GM12878 (cell line): ENCODE measurements at regions not wholly inside any gene's neighbourhood (a gene's known extent, or its start where the extent isn't known, plus 50 kb on each side); places are given as distances from the start of the nearest gene placed in this dataset.

Source experiments
- ATAC-seq: fragments of 200-7000 bp; cut with Tn5 transposase; 3 replicates; pipeline ENCODE4 v1.9.1; 2020; ENCODE audit warnings: mild to moderate bottlenecking, moderate library complexity
- BruUV-seq: library from RNA; stranded (reverse); fragments of 400-500 nt; replicated peaks from 2 replicates; lab custom pipeline; 2021; lab: Mats Ljungman, UMichigan
- CTCF ChIA-PET: fragments of 300-600 bp; sonication (Branson Sonifier 250); formaldehyde crosslinking; extraction: SDS; loops from one replicate; lab custom pipeline; 2021; ENCODE audit warnings: inconsistent platforms; lab: Yijun Ruan, JAX
- POLR2A ChIA-PET: fragments of 350-600 bp; formaldehyde crosslinking; extraction: SDS; loops from one replicate; lab custom pipeline; 2021; ENCODE audit warnings: inconsistent platforms; lab: Charles Lee
- RAD21 ChIA-PET: fragments of 300-600 bp; sonication (Branson Sonifier 250); formaldehyde crosslinking; loops from one replicate; lab custom pipeline; 2023; ENCODE audit warnings: antibody characterized with exemption; ENCODE audit not compliant: unreplicated experiment; lab: Charles Lee
- SMC1A ChIA-PET: fragments of 300-600 bp; sonication (Branson Sonifier 250); formaldehyde crosslinking; loops from one replicate; lab custom pipeline; 2023; ENCODE audit not compliant: unreplicated experiment, uncharacterized antibody; lab: Charles Lee
- DNase-seq: peaks from one replicate; pipeline ENCODE4 v3.0.0-alpha.2; 2011; ENCODE audit warnings: low read depth, low spot score
- FAIRE-seq: peaks from 3 replicates; lab custom pipeline; 2011; peaks lifted over from hg19 to GRCh38; lab: Jason Lieb, UNC
- H2AFZ ChIP-seq: 2 replicates; pipeline ENCODE4 v1.6.0; 2011; ENCODE audit warnings: low read depth, low read length, control low read depth; ENCODE audit not compliant: control insufficient read depth
- H3K27ac ChIP-seq: 2 replicates; pipeline ENCODE4 v1.5.1; 2011; ENCODE audit warnings: control low read depth; ENCODE audit not compliant: control insufficient read depth, insufficient read depth
- H3K27me3 ChIP-seq, 2 experiments: replicated peaks in 1 of 2; 2 replicates each; pipeline versions ENCODE4 v1.6.0 to v1.6.1; 2011; ENCODE audit warnings: low read length in 1 of 2; ENCODE audit not compliant: control insufficient read depth in 2 of 2, insufficient read depth in 2 of 2
- H3K36me3 ChIP-seq, 2 experiments: 2 replicates each; pipeline ENCODE4 v1.5.1; 2011; ENCODE audit warnings: low read length in 1 of 2; ENCODE audit not compliant: control insufficient read depth in 2 of 2, insufficient read depth in 2 of 2
- H3K4me1 ChIP-seq: 2 replicates; pipeline ENCODE4 v1.6.1; 2011; ENCODE audit warnings: mild to moderate bottlenecking, low read length, moderate library complexity, mixed read lengths; ENCODE audit not compliant: control insufficient read depth, insufficient read depth
- H3K4me2 ChIP-seq: 2 replicates; pipeline ENCODE4 v1.6.0; 2011; ENCODE audit warnings: control low read depth; ENCODE audit not compliant: control insufficient read depth, insufficient read depth
- H3K4me3 ChIP-seq: fragments of 200-600 bp; sonication (generic); 2 replicates; pipeline ENCODE4 v1.5.1; 2016
- H3K79me2 ChIP-seq: 2 replicates; pipeline ENCODE4 v1.6.0; 2011; ENCODE audit warnings: low read length; ENCODE audit not compliant: control insufficient read depth, insufficient read depth
- H3K9ac ChIP-seq: 2 replicates; pipeline ENCODE4 v1.8.0; 2011; ENCODE audit warnings: low read length, control low read depth, mixed read lengths; ENCODE audit not compliant: control insufficient read depth, insufficient read depth
- H3K9me3 ChIP-seq: replicated peaks from 3 replicates; pipeline ENCODE4 v1.5.1; 2011; ENCODE audit warnings: mild to moderate bottlenecking, low read length; ENCODE audit not compliant: control insufficient read depth, insufficient read depth
- H4K20me1 ChIP-seq: 2 replicates; pipeline ENCODE4 v1.6.0; 2011; ENCODE audit not compliant: control insufficient read depth, insufficient read depth
- BMI1 ChIP-seq: fragments of 450-650 bp; IDR thresholded peaks from 2 replicates; pipeline ENCODE4 v1.6.1; 2016; ENCODE audit warnings: mild to moderate bottlenecking, moderate library complexity, borderline replicate concordance
- CHD1 ChIP-seq: IDR thresholded peaks from 2 replicates; pipeline ENCODE4 v1.6.1; 2012; ENCODE audit warnings: low read depth, low read length, improper control_type of control experiment
- E2F8 ChIP-seq: fragments of 450-650 bp; IDR thresholded peaks from 2 replicates; pipeline ENCODE4 v1.6.1; 2018; ENCODE audit warnings: mild to moderate bottlenecking, low read depth, moderate library complexity; ENCODE audit not compliant: partially characterized antibody
- FOS ChIP-seq: IDR thresholded peaks from 3 replicates; pipeline ENCODE4 v1.6.1; 2011; ENCODE audit warnings: borderline replicate concordance; ENCODE audit not compliant: insufficient read length; ENCODE audit errors: extremely low read depth
- HDGF ChIP-seq: fragments of 450-650 bp; IDR thresholded peaks from 2 replicates; pipeline ENCODE4 v1.6.1; 2016; ENCODE audit warnings: antibody characterized with exemption
- MAX ChIP-seq: IDR thresholded peaks from 2 replicates; pipeline ENCODE4 v1.6.1; 2012; ENCODE audit warnings: low read depth, low read length, improper control_type of control experiment
- MTA2 ChIP-seq: fragments of 450-650 bp; IDR thresholded peaks from 2 replicates; pipeline ENCODE4 v1.6.1; 2016; ENCODE audit warnings: low read depth, mild to moderate bottlenecking, moderate library complexity
- NFIC ChIP-seq: IDR thresholded peaks from 2 replicates; pipeline ENCODE4 v1.6.1; 2012; ENCODE audit warnings: low read depth, mild to moderate bottlenecking, inconsistent platforms, low read length, moderate library complexity
- PRDM15 ChIP-seq: fragments of 450-650 bp; formaldehyde crosslinking; IDR thresholded peaks from 2 replicates; pipeline ENCODE4 v1.4.0; 2020; ENCODE audit warnings: mild to moderate bottlenecking, moderate library complexity
- RFX5 ChIP-seq: IDR thresholded peaks from 2 replicates; pipeline ENCODE4 v1.6.1; 2011; ENCODE audit warnings: low read depth, low read length, improper control_type of control experiment
- SIX5 ChIP-seq: IDR thresholded peaks from 2 replicates; pipeline ENCODE4 v1.6.1; 2011; ENCODE audit warnings: mild to moderate bottlenecking, low read depth, low read length, moderate library complexity; ENCODE audit not compliant: severe bottlenecking
- SP1 ChIP-seq: IDR thresholded peaks from one replicate; pipeline ENCODE4 v1.6.1; 2011; ENCODE audit warnings: low read depth, low read length
- TARDBP ChIP-seq: IDR thresholded peaks from 2 replicates; pipeline ENCODE4 v1.6.1; 2016; ENCODE audit warnings: borderline replicate concordance
- TBL1XR1 ChIP-seq: IDR thresholded peaks from 2 replicates; pipeline ENCODE4 v1.6.1; 2012; ENCODE audit warnings: low read depth, low read length, improper control_type of control experiment
- ZNF217 ChIP-seq: fragments of 450-650 bp; IDR thresholded peaks from 2 replicates; pipeline ENCODE4 v1.6.1; 2017; ENCODE audit warnings: antibody characterized with exemption, mild to moderate bottlenecking
- ZNF24 ChIP-seq: fragments of 450-650 bp; IDR thresholded peaks from 2 replicates; pipeline ENCODE4 v1.6.1; 2017; ENCODE audit warnings: antibody characterized with exemption, mild to moderate bottlenecking
- WGBS: methylation state at CpG from one replicate; pipeline ENCODE4 v1.1.6; 2016; ENCODE audit warnings: low lambda C conversion rate; ENCODE audit not compliant: insufficient replicate concordance, insufficient coverage; ENCODE audit errors: missing lambda C conversion rate; 5-methylcytosine and 5-hydroxymethylcytosine counted together
- in situ Hi-C: fragments of 300-500 bp; cut with MboI; formaldehyde crosslinking; loops from 9 replicates; pipeline ENCODE4 v1.14.3; 2018; ENCODE audit warnings: mixed read lengths
- intact Hi-C: fragments of 100-400 bp; cut with micrococcal nuclease; formaldehyde crosslinking; loops from one replicate; pipeline ENCODE4 v1.14.2; 2022; ENCODE audit not compliant: unreplicated experiment
- TF ChIP-seq, protein P1 (sequence below): fragments of 450-650 bp; IDR thresholded peaks from 2 replicates; pipeline ENCODE4 v1.6.1; 2014; ENCODE audit warnings: mild to moderate bottlenecking
- TF ChIP-seq, protein P2 (sequence below): IDR thresholded peaks from 2 replicates; pipeline ENCODE4 v1.6.1; 2012; ENCODE audit warnings: low read depth, low read length, improper control_type of control experiment

DNA sequence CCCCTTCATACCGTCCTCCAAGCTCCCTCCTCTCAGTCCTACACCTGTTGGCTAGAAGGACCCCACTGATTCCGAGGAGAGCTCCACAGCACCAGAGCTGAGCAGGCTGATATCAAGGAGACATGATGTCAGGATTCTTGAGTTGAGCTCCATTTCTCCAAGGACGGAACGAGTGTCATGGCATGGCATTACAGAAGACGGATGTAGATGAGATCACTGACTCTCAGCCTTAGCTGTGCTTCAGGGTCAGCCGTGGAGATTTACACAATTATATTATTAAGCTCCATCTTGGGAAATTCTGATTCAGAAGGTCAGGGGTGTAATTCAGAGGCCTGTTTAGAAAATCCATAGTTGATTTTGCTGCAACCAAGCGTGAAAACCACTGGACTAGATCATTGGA is 428.9 kb upstream of the B3GAT1 start:
- no peaks in the 10 kb centered on the region for H3K36me3 ChIP-seq
- H3K4me2 ChIP-seq = no peak overlapping the region
- ChIA-PET SMC1A (no interaction called here), RAD21 (no interaction called here), POLR2A (no interaction called here), CTCF (interaction anchor here (1.7 kb wide), 1 partner anchor 27 kb away, joined by 5 read pairs; no protein-coding TSS in a partner anchor)
- 8% methylated on average over 7 of the region's 7 CpGs for WGBS
- ATAC-seq (no peak), FAIRE-seq (no peak), DNase-seq (no peak)
- H3K79me2 ChIP-seq = no peaks in the 10 kb centered on the region
- no peak overlapping the region for H3K4me3 ChIP-seq
- intact Hi-C loops = no loop called here
- no peaks in the 10 kb centered on the region for H4K20me1 ChIP-seq
- BruUV-seq = no TSS peak
- no peak overlapping the region for H3K27ac ChIP-seq
- no peaks in the 10 kb centered on the region for H3K9me3 ChIP-seq
- no peak overlapping the region for H3K9ac ChIP-seq
- in situ Hi-C loops = no loop called here
- no peaks in the 10 kb centered on the region for H3K27me3 ChIP-seq
- no peaks in the 10 kb centered on the region for H3K4me1 ChIP-seq
- no peak overlapping the region for H2AFZ ChIP-seq
- TF ChIP-seq BMI1 (no peak), PRDM15 (no peak), E2F8 (no peak), NFIC (no peak), TBL1XR1 (no peak), SIX5 (no peak), TARDBP (no peak), HDGF (no peak), CHD1 (no peak), ZNF24 (no peak), ZNF217 (no peak), MAX (no peak), RFX5 (no peak), SP1 (no peak), FOS (no peak), MTA2 (no peak)
- TF ChIP-seq, protein P1, sequence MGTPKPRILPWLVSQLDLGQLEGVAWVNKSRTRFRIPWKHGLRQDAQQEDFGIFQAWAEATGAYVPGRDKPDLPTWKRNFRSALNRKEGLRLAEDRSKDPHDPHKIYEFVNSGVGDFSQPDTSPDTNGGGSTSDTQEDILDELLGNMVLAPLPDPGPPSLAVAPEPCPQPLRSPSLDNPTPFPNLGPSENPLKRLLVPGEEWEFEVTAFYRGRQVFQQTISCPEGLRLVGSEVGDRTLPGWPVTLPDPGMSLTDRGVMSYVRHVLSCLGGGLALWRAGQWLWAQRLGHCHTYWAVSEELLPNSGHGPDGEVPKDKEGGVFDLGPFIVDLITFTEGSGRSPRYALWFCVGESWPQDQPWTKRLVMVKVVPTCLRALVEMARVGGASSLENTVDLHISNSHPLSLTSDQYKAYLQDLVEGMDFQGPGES = no peak
- TF ChIP-seq, protein P2, sequence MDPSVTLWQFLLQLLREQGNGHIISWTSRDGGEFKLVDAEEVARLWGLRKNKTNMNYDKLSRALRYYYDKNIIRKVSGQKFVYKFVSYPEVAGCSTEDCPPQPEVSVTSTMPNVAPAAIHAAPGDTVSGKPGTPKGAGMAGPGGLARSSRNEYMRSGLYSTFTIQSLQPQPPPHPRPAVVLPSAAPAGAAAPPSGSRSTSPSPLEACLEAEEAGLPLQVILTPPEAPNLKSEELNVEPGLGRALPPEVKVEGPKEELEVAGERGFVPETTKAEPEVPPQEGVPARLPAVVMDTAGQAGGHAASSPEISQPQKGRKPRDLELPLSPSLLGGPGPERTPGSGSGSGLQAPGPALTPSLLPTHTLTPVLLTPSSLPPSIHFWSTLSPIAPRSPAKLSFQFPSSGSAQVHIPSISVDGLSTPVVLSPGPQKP = no peak
